GM19463 (cell line): ENCODE measurements at regions not wholly inside any gene's neighbourhood (a gene's known extent, or its start where the extent isn't known, plus 50 kb on each side); places are given as distances from the start of the nearest gene placed in this dataset.
"Not testable (repeated sequence)": the region's sequence is repeated elsewhere in the genome, so short reads cannot be mapped to it uniquely, and the experiment has no call there.

ENCODE experiments used
- ATAC-seq: cut with Tn5 transposase; IDR thresholded peaks from one replicate; pipeline ENCODE4 v1.9.1; 2021; ENCODE audit warnings: mild to moderate bottlenecking, moderate library complexity; ENCODE audit not compliant: unreplicated experiment

DNA sequence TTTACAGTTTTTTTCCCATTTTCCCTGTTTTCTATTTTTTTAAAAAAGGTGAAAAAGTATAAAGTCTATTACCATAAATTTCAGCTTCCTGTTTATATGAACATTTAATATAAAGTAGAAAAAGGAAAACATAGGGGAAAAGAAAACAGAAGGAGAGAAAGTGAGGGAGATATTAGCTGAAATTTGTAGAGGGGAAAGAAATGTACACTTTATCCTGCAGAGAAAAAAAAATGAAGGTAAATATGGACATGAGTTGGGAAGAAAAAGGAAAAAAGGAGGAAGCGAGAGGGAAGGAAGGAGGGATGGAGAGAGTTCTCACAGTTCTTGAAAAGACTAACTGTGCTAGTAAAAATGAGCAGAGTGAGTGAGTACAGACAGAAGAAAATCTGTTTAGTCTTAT, 91.6 kb upstream of the BTG1 start:
- no peak for ATAC-seq

DNA sequence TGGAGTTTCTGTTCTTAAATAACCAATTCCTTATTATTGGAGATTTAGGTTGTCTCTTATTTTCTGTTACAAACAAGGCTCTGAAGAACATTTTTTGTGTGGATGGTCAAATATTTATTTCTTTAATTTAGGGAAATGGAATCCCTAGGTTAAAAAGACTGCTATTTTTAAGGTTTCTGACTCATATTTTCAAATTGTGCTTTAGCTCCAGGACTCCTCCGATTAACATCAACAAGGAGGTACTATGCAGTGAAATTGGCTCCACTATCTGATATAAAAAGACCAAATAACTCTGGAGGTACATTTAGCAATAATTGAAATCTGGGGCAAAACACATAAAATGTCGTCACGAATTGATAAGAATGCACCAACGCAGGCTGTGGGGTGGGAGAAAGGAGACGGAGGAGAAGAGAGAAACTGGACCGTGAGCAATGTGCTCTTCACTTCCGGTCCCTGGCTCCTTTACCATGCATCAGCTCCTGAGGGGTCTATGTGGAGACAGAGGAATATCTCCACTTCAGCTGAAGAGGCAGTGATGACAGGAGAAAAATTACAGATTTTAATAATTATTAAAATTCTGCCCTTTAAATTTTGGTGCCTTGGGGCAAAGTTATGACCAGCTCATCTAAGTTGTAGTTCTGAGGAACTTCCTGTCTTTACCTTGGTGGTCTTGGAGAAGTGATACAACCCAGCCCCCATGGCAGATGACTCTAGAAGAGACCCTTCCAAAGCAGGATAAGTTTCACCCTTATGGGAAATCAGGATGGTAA, 90.2 kb upstream of the BTG1 start:
- ATAC-seq, result no peak

GRCh38 chr12:92234533-92234932, 88.9 kb upstream of the BTG1 start:
- no peak for ATAC-seq

GRCh38 chr12:92233346-92234015, 87.8 kb upstream of the BTG1 start:
- ATAC-seq, result no peak

GRCh38 chr12:92232371-92232932, 86.8 kb upstream of the BTG1 start:
- not testable (repeated sequence) for ATAC-seq

DNA sequence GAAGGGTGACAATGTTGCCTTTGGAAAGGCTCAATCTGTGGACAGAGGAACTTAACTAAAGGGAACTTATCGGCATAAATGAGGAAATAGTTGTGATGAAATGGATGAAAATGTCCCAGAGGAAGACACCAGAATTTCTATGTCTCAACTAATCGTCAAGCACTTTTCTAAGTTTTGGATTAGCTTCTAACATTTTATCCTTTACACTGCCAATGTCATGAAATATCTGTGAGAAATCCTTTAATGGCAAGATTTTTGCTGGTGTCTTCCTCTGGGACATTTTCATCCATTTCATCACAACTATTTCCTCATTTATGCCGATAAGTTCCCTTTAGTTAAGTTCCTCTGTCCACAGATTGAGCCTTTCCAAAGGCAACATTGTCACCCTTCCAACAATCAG, 86.3 kb upstream of the BTG1 start:
- not testable (repeated sequence) for ATAC-seq

GRCh38 chr12:92231532-92231931, 85.9 kb upstream of the BTG1 start:
- not testable (repeated sequence) for ATAC-seq

GRCh38 chr12:92229381-92229780, 83.7 kb upstream of the BTG1 start:
- no peak for ATAC-seq

DNA sequence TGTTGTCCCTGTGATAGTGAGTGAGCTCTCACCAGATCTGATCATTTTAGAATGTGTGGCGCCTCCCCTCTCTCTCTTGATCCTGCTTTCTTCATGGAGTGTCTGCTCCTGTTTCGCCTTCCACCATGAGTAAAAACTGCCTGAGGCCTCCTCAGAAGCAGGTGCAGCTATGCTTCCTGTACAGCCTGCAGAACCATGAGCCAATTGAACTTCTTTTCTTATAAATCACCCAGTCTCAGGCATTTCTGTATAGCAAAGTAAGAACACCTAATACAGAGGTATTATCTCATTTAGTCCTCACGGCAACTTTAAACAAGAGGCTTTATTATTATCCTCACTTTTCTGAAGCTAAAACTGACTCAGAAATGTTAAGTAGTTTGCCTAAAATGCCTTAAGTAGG, 81.3 kb upstream of the BTG1 start:
- no peak for ATAC-seq

DNA sequence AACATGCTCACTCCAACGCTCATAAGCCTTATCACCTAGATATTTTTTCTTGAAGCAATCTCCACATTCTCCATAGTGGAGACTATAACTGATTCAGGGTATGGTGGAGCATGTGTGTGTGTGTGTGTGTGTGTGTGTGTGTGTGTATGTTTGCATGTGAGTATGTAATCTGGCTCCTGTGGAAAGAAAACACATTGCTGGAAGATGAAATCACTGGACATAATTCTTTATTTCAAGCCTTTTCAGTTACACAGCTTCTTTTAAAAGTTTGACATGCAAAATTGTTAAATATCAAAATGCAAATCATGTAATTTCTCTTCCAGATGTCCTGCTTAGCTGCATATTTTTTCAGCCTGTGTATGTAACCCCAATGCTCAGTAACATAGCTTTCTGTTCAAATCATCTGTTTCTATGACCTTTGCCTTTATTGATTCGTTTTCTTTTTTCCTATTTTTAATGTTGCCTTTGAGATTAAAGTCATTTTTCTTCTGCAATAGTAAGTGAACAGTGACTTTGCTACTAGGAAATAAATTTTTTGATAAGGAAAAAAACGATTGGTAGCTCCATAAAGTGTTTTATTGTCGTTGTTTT, 80.5 kb upstream of the BTG1 start:
- no peak for ATAC-seq

DNA sequence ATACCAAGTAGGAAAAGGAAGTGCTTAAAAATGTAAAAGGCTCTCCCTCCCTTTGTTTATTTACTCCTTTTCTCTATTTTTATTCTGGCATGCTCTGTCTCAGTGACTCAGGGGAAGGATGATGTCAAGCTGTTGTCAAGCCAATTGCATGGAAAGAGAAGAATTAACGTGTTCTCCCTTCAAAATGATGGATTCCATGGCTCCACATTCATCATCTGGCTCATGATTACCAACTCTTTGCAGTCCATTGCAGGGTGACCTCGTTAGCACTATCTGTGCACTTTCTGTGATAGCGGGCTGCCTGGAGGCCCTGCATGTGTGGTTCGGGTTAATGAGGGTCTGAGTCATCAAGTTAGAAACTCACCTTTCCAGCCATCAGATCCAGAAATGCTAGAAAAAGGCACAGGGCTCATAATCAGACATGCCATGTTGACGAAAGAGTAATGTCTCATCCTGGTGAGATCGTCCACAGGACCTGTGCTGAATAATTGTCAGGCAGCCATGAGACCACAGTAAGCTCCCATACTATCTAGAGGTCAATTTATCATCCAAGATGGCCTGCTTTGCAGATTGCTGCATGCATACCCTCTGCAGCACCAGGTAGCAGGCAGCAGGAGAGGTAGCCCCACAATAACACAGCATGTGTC, 79.2 kb upstream of the BTG1 start:
- ATAC-seq, result no peak

GRCh38 chr12:92223481-92223880, 77.8 kb upstream of the BTG1 start:
- ATAC-seq, result no peak

GRCh38 chr12:92221656-92222315, 76.1 kb upstream of the BTG1 start:
- ATAC-seq, result no peak

DNA sequence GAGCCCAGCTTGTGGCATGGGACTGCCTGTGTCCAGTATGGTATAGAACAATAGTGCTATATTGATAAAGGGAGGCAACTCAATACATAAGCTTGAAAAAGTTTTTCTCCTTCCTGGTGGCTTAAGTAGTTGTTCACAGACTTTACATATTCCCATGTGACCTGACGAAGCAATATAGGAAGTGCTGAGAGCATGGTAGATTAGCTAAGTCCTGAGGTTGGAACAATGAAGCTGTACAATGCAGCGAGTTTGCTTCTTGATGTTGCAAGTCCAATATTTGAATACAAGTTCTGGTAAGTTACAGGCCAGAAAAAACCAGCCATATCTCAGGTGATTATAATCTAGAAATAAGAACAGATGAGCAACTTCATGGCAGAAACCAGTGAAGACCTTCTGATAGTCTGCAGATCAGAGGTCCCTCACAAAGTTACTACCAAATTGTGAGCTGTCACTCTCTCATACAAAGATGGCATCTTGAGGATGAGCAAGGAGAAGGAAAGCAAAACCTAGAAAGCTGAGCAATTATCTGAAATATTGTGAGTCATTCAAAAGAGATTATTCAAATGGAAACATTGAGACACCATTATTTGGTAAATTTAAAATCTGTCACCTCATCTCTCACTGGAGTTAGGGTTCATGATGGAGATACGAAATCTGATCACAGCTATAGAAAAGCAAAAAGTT, 72.9 kb upstream of the BTG1 start:
- no peak for ATAC-seq

DNA sequence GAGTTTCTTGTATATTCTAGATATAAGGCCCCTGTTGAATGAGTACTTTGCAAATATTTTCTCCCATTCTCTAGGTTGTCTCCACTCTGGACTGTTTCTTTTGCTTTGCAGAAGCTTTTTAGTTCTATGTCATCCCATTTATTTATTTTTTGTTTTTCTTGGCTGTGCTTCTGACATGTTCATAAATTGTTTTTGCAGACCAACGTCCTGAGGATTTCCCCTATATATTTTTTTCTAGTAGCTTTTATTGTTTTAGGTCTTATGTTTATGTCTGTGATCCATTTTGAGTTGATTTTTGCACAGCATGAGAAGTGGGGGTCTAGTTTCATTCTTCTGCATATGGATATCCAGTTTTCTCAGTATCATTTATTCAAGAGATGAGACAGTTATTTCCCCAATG, 70.4 kb upstream of the BTG1 start:
- no peak for ATAC-seq

- no peak for ATAC-seq
Observed at GRCh38 chr12:92215358-92215757, 69.7 kb upstream of the BTG1 start.

- no peak for ATAC-seq
Observed at GRCh38 chr12:92213166-92213565, 67.5 kb upstream of the BTG1 start.

DNA sequence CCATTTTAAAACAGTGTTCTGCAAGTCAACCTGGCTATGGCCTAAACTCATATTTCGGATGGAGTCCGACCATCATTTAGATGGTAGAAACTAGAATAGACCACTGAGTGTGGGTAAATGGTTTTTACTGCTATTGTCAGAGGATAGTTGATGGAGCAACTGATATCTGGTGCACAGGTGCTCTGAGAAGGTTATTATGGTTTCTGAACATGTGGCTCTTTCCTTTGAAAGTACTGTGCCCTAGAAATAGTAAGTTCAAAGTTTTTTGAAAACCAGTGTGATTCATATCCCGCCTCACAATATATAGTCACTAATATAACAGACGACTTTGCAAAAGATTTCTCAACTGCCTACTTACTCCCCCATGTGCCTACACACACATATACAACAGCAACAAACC, 64.4 kb upstream of the BTG1 start:
- ATAC-seq, result no peak

DNA sequence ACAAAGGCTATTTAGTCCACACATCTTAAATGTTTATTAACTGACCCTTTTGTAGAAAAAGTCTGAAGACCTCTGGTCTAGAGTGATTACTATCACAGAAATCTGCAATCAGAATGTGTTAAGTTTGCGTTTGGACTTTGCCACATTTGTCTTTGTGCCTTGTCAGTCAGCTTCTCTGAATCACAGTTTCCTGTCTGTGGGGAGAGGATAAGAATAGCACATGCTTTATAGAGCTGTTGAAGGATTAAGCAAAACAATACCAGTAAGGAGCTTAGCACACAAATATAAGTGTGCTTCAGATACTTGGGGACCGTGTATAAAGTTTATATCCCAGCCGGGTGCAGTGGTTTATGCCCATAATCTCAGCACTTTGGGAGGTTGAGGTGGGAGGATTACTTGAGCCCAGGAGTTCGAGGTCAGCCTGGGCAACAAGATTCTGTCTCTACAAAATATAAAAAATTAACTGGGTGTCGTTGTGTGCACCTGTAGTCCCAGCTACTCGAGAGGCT, 63.0 kb upstream of the BTG1 start:
- peak; percentile 65 for ATAC-seq

DNA sequence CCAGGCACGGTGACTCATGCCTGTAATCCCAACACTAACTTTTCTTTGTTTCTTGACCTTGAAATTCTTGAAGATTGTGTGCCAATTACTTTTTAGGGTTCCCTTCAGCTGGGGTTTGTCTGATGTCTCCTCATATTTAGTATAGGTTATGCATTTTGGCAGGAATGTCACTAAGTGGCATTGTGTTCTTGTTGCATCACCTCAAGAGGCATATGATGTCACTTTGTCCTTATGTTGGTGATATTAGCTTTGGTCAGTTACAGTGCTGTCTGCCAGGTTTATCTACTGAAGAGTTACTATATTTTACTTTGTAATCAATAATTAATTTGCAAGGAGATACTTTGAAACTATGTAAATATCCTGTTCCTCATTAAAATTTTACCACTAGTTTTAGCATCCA, 61.0 kb upstream of the BTG1 start:
- no peak for ATAC-seq
